HG03045 (cell line): ENCODE measurements at regions not wholly inside any gene's neighbourhood (a gene's known extent, or its start where the extent isn't known, plus 50 kb on each side); places are given as distances from the start of the nearest gene placed in this dataset.
A peak's percentile ranks its signal among the peaks of the same experiment; 100 is the strongest.
"Not testable (repeated sequence)": the region's sequence is repeated elsewhere in the genome, so short reads cannot be mapped to it uniquely, and the experiment has no call there.

ENCODE experiments used
- ATAC-seq: cut with Tn5 transposase; IDR thresholded peaks from one replicate; pipeline ENCODE4 v1.9.1; 2021; ENCODE audit warnings: mild to moderate bottlenecking, moderate library complexity; ENCODE audit not compliant: unreplicated experiment

- peak; percentile 71 for ATAC-seq
Measured at GRCh38 chr21:10325546-10325945, 195.8 kb upstream of the TPTE start.

GRCh38 chr21:10326146-10326545 is 195.2 kb upstream of the TPTE start:
- ATAC-seq: not testable (repeated sequence)

GRCh38 chr21:10328646-10329045 is 192.7 kb upstream of the TPTE start:
- not testable (repeated sequence) for ATAC-seq

GRCh38 chr21:10330641-10331119 is 190.7 kb upstream of the TPTE start:
- ATAC-seq: not testable (repeated sequence)

- not testable (repeated sequence) for ATAC-seq
Measured at GRCh38 chr21:10331134-10331533, 190.2 kb upstream of the TPTE start.

- ATAC-seq: not testable (repeated sequence)
Measured at GRCh38 chr21:10332935-10333334, 188.4 kb upstream of the TPTE start.

GRCh38 chr21:10334391-10334790 is 187.0 kb upstream of the TPTE start:
- ATAC-seq: not testable (repeated sequence)

GRCh38 chr21:10342261-10342956 is 179.0 kb upstream of the TPTE start:
- ATAC-seq: peak; percentile 40

GRCh38 chr21:10343146-10343935 is 178.0 kb upstream of the TPTE start:
- ATAC-seq: not testable (repeated sequence)

GRCh38 chr21:10344266-10344665 is 177.1 kb upstream of the TPTE start:
- not testable (repeated sequence) for ATAC-seq

GRCh38 chr21:10345178-10345612 is 176.2 kb upstream of the TPTE start:
- ATAC-seq: not testable (repeated sequence)

GRCh38 chr21:10346249-10346648 is 175.1 kb upstream of the TPTE start:
- ATAC-seq: not testable (repeated sequence)

- not testable (repeated sequence) for ATAC-seq
Measured at GRCh38 chr21:10346933-10347615, 174.3 kb upstream of the TPTE start.

- not testable (repeated sequence) for ATAC-seq
Measured at GRCh38 chr21:10347675-10348074, 173.7 kb upstream of the TPTE start.

- not testable (repeated sequence) for ATAC-seq
Measured at GRCh38 chr21:10348150-10348549, 173.2 kb upstream of the TPTE start.

- ATAC-seq: not testable (repeated sequence)
Measured at GRCh38 chr21:10354851-10355578, 166.4 kb upstream of the TPTE start.

- not testable (repeated sequence) for ATAC-seq
Measured at GRCh38 chr21:10359120-10359519, 162.3 kb upstream of the TPTE start.

- not testable (repeated sequence) for ATAC-seq
Measured at GRCh38 chr21:10359911-10360310, 161.5 kb upstream of the TPTE start.

- not testable (repeated sequence) for ATAC-seq
Measured at GRCh38 chr21:10361214-10361736, 160.1 kb upstream of the TPTE start.

GRCh38 chr21:10362816-10363215 is 158.6 kb upstream of the TPTE start:
- not testable (repeated sequence) for ATAC-seq
